ENCODE measurements at regions not wholly inside any gene's neighbourhood (a gene's known extent, or its start where the extent isn't known, plus 50 kb on each side); places are given as distances from the start of the nearest gene placed in this dataset.

- H3K9me3 ChIP-seq (ENCODE audit: low read length), result no peaks in the 10 kb centered on the region
- H3K9me2 ChIP-seq (ENCODE audit: insufficient read depth, low read length), result no peaks in the 10 kb centered on the region
- TF ChIP-seq REST (IDR thresholded peaks at IDR 0.05; ENCODE audit: borderline replicate concordance), result no peak
- TF ChIP-seq EP300 (conservative IDR thresholded peaks at IDR 0.05; ENCODE audit: poor library complexity, severe bottlenecking), result no peak
- TF ChIP-seq POLR2AphosphoS5 (IDR thresholded peaks at IDR 0.05), result no peak
- no peak for TF ChIP-seq TAF1 (IDR thresholded peaks at IDR 0.05; ENCODE audit: low read depth)
- no peak for TF ChIP-seq RAD21 (conservative IDR thresholded peaks at IDR 0.05)
- TF ChIP-seq MXI1 (conservative IDR thresholded peaks at IDR 0.05; ENCODE audit: poor library complexity, severe bottlenecking), result no peak
- no peak for TF ChIP-seq SMC3 (conservative IDR thresholded peaks at IDR 0.05; ENCODE audit: poor library complexity)
- no peak for TF ChIP-seq EZH2 (IDR thresholded peaks at IDR 0.05; ENCODE audit: borderline replicate concordance, insufficient read depth, low read length, poor library complexity, severe bottlenecking)
- no peak for TF ChIP-seq CTCF (IDR thresholded peaks at IDR 0.05; ENCODE audit: poor library complexity, severe bottlenecking)
- no peaks in the 10 kb centered on the region for H4K20me1 ChIP-seq (ENCODE audit: insufficient read depth)
- H3K4me2 ChIP-seq (ENCODE audit: low read length), result no peak overlapping the region
- no peaks in the 10 kb centered on the region for H3K36me3 ChIP-seq (ENCODE audit: insufficient read depth, low read length)
- no peak overlapping the region for H3K4me3 ChIP-seq (ENCODE audit: low read length)
- no peak overlapping the region for H3K9ac ChIP-seq (ENCODE audit: low read length)
- no peaks in the 10 kb centered on the region for H3K79me2 ChIP-seq (replicated peaks; ENCODE audit: insufficient read depth, low read length)
- no peaks in the 10 kb centered on the region for H3K27me3 ChIP-seq (ENCODE audit: insufficient read depth, low read depth, low read length)
- H3K27ac ChIP-seq (ENCODE audit: low read length), result no peak overlapping the region
- H2AFZ ChIP-seq (ENCODE audit: low read depth, low read length), result no peak overlapping the region
- no peaks in the 10 kb centered on the region for H3F3A ChIP-seq (ENCODE audit: insufficient read depth, low read length, poor library complexity, severe bottlenecking)
Measured at GRCh38 chr2:19231625-19232024, 126.8 kb downstream of the OSR1 start.

GRCh38 chr2:19230626-19231025, 127.8 kb downstream of the OSR1 start:
- Histone ChIP-seq H3K36me3 (ENCODE audit: insufficient read depth, low read length) (no peaks in the 10 kb centered on the region), H4K20me1 (ENCODE audit: insufficient read depth) (no peaks in the 10 kb centered on the region), H3K9me2 (ENCODE audit: insufficient read depth, low read length) (no peaks in the 10 kb centered on the region), H3F3A (ENCODE audit: insufficient read depth, low read length, poor library complexity, severe bottlenecking) (no peaks in the 10 kb centered on the region), H2AFZ (ENCODE audit: low read depth, low read length) (no peak overlapping the region), H3K9ac (ENCODE audit: low read length) (no peak overlapping the region), H3K27me3 (ENCODE audit: insufficient read depth, low read depth, low read length) (no peaks in the 10 kb centered on the region), H3K79me2 (replicated peaks; ENCODE audit: insufficient read depth, low read length) (no peaks in the 10 kb centered on the region), H3K27ac (ENCODE audit: low read length) (no peak overlapping the region), H3K4me3 (ENCODE audit: low read length) (no peak overlapping the region), H3K4me2 (ENCODE audit: low read length) (no peak overlapping the region), H3K9me3 (ENCODE audit: low read length) (no peaks in the 10 kb centered on the region)
- TF ChIP-seq RAD21 (conservative IDR thresholded peaks at IDR 0.05), result no peak
- TF ChIP-seq TAF1 (IDR thresholded peaks at IDR 0.05; ENCODE audit: low read depth), result no peak
- TF ChIP-seq CTCF (IDR thresholded peaks at IDR 0.05; ENCODE audit: poor library complexity, severe bottlenecking), result no peak
- no peak for TF ChIP-seq EZH2 (IDR thresholded peaks at IDR 0.05; ENCODE audit: borderline replicate concordance, insufficient read depth, low read length, poor library complexity, severe bottlenecking)
- no peak for TF ChIP-seq EP300 (conservative IDR thresholded peaks at IDR 0.05; ENCODE audit: poor library complexity, severe bottlenecking)
- TF ChIP-seq SMC3 (conservative IDR thresholded peaks at IDR 0.05; ENCODE audit: poor library complexity), result no peak
- TF ChIP-seq REST (IDR thresholded peaks at IDR 0.05; ENCODE audit: borderline replicate concordance), result no peak
- TF ChIP-seq MXI1 (conservative IDR thresholded peaks at IDR 0.05; ENCODE audit: poor library complexity, severe bottlenecking), result no peak
- no peak for TF ChIP-seq POLR2AphosphoS5 (IDR thresholded peaks at IDR 0.05)

Measured in neural cell (in vitro differentiated cells).